Brain pericyte (primary cell): ENCODE measurements at regions not wholly inside any gene's neighbourhood (a gene's known extent, or its start where the extent isn't known, plus 50 kb on each side); places are given as distances from the start of the nearest gene placed in this dataset.
A peak's percentile ranks its signal among the peaks of the same experiment; 100 is the strongest.

Source experiments
- DNase-seq: peaks from one replicate; pipeline ENCODE4 v3.0.0-alpha.2; 2012; ENCODE audit warnings: low read depth, low spot score

GRCh38 chr12:19625551-19625950 is 186.3 kb downstream of the AEBP2 start:
- DNase-seq, result peak; percentile 47

DNA sequence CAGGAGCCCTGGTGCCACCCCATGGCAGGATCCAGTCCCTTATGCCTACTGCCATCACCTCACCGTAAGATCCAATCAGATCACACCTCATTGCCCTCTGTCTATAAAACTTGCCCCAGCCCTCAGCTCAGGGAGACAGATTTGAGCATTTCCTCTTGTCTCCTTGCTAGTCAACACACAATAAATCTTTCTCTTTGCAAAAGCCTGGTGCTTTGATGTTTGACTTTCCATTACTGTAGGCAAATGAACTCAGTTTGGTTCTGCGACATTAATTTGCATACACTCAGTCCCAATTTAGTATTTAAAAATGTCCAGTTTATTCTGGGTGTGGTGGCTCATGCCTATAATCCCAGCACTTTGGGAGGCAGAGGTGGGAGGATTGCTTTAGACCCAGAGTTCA is 188.4 kb downstream of the AEBP2 start:
- DNase-seq, result no peak

GRCh38 chr12:19630536-19630935 is 191.2 kb downstream of the AEBP2 start:
- DNase-seq, result no peak

DNA sequence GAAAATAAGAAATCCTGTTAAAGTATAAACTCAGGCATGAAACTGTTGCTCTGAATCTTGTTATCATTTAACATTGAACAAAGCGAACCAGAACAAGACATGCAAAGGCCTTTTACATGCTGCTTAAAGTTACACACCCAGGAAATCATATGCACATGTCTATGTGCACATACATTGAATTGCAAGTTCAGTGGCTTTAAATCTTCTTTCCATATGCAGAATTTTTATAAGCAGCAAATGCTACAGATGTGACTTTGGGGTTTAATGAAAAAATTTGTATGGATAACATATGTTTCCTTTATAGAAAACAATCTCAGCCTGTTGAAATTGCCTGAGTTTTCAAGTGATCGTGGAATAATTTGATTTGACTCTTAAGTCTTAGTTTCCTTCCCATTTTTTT is 193.9 kb downstream of the AEBP2 start:
- DNase-seq, result no peak

DNA sequence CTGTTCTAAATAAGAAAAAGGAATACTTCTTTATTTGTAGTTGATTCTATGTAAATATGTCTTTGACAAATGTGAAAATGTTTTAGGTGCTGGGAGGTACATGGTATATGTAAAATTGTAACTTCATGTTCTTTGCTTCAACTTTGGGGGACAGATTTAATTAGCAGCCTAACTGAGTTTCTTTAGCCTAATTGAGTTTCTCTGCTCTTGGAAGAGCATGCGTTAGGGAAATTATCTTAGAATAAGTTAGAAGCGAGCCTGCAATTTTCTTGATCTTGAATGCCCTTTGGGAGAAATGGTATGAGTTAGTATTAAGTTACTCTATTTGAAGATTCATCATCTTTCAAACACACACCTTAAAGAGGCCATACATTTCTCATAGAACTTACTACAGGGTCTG is 194.3 kb downstream of the AEBP2 start:
- no peak for DNase-seq

DNA sequence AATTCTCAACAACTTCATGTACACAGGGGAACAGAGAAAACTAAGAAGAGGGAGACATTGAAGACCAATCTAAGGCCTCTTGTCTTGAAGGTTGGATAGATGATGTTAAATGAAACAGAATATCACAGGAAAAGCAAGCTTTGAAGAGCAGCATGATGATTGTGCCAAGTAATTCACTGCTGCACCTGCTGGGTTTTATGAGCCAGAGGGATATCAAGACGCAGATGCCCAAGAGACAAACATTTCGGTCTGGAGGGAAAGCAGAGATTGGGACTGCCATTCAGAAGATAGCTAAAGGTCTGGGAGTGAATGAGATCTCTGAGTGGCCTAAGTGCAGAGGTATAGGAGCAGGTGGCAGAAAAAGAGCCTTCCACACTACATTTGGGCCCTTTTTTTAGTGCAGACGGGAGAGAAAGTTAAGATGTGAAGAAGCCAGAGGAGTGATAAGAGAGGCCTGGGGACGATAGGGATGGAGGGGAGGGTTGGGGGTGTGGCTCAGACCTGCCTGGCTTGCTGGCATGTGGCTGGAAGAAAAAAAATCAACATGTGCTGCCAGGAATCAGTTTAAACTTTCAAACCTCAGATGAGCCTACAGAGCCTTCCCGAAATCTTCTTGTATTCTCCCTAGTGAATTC is 200.6 kb downstream of the AEBP2 start:
- DNase-seq, result no peak

DNA sequence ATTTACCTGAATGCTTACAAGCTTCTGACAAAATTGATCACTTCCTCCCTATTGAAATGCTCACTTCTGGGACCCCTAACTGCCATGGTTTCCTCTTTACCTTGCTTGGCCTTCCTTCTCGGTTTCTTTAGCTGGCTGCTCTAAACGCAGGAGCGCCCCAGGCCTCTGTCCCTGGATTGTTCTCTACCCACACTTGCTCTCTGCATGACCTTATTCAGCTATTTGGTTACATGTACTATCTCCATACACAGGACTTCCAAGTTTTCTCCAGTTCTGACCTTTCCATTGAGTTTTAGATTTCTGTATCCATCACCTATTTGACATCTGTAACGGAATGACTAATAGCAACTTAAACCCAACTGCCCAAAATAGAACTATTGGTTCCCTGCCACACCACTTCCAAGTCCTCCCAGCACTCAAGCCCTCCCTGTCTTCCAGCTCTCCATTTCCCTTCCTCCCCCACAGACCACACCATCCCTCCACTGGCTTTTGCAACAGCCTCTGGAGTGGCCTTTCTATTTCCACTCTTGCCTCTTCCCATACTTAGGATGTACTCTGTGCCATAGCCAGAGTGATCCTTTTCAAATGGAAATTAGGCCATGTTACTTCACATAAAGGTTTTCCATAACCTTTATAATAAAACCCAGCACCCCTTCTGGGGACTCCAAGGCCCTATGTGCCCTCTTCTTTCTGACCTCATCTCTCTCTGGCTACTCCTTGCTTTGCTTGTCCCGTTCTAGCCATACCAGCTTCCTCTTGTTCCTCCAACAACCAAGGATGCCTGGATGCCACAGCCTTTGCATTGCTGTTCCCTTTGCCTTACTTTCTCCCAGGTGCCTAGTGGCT is 202.2 kb downstream of the AEBP2 start:
- DNase-seq, result no peak

- DNase-seq, result no peak
Observed at GRCh38 chr12:19642345-19642744, 203.1 kb downstream of the AEBP2 start.

DNA sequence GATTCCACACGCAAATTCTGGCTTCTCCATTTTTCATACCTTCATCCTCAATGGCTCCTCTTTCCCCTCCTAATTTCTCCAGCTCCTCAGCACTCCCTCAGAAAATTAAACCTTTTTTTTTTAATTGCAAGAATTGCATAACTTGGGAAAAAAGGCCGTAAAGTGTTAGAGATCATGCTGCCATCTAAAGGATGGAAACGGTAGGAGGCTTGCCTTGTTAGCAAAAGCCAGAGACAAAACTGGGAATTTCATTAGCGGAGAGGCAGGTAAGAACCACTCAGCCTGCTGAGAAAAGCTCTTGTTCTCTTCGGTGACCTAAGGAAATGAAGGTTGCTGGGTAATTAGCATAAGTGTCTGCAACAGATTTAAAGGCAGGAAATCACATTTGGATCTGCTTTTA is 204.3 kb downstream of the AEBP2 start:
- DNase-seq, result peak; percentile 22

- no peak for DNase-seq
Observed at GRCh38 chr12:19644571-19644970, 205.3 kb downstream of the AEBP2 start.

- no peak for DNase-seq
Observed at GRCh38 chr12:19645823-19646222, 206.5 kb downstream of the AEBP2 start.

- DNase-seq, result no peak
Observed at GRCh38 chr12:19646599-19646998, 207.3 kb downstream of the AEBP2 start.

- DNase-seq, result no peak
Observed at GRCh38 chr12:19647806-19648556, 208.7 kb downstream of the AEBP2 start.

GRCh38 chr12:19648591-19648990 is 209.3 kb downstream of the AEBP2 start:
- no peak for DNase-seq

DNA sequence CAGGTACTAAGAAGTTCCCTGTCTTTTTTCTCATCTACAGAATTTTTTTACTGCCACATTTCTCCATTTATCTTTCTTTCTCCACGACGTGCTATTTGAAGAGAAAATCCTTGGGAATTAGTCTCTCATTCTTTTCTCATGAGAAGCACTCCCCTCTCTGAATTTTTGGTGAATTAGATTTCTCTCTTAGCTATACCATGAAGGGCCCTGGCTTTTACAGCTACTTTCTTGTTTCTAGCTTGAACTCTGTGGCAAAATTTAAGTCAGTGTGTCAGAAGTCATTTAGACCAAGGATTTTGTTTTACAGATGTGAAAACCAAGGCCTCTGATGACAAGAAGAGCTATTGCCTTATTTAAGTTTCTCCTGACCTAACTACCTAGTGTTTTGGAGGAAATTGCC is 213.1 kb downstream of the AEBP2 start:
- DNase-seq, result no peak

GRCh38 chr12:19654650-19655376 is 215.5 kb downstream of the AEBP2 start:
- peak; percentile 13 for DNase-seq

DNA sequence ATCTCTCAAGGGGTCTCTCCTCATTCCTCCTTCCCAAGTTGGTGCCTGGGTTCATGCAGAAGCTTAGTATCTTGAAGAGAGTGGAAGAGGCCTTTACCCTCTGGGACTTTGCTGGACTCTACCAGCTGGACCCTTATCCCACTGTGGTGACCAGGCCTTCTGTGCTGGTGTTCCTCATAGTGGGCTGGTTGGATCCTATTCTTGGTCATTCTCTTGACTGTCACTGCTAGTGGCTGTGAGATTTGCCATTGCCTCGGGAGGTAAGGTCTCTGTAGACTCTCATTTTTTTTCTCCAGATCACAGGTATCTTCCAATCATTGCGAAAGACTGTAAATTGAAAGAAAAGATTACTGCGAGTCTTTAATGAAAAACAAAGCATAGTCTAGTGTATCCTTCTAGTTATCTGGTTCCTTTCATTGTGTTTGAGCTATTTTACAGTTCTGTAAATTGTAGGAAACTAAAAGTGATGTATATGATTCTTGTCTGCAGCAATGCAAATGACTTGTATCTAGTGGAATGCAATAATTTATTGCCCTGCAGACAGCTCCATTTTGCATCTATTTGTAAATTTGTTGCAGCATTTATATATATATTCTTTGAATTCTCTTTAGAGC is 217.9 kb downstream of the AEBP2 start:
- no peak for DNase-seq

DNA sequence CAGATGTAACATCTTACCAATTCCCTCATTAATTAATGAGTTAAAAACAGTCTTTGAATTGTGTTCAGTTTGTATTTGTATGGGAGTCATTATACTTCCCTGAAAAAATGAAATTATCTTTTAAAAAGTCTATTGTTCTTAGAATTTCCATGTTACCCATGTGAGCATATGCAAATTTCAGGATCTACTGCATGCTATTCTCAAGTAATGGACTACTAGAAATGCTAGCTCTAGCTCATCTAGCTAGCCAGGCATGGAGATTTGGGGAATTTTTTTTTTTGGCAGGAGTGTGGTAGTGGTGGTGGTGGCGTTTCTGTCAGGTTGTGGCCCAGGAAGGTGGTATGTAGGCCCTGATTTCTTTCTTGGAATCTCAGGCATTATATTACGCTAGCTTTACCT is 218.4 kb downstream of the AEBP2 start:
- DNase-seq, result no peak

GRCh38 chr12:19659086-19659485 is 219.8 kb downstream of the AEBP2 start:
- no peak for DNase-seq

DNA sequence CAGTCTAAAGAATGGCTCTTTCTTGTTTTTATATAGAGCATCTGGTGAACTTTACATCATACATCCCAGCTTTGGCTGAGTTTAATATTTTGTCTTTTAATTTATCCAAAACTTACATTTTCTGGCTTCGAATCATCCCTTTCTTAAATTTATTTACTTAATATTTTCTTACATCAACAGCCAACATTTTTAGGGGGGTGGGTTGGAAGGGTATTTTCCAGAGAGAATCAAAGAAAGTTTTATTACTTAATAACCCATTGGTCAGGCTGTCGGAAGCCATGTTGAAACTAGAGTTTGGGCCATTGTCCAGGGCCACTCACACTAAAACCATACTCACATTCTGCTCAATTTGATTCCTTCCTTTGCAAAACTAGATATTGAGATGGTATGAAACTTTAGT is 220.2 kb downstream of the AEBP2 start:
- no peak for DNase-seq

DNA sequence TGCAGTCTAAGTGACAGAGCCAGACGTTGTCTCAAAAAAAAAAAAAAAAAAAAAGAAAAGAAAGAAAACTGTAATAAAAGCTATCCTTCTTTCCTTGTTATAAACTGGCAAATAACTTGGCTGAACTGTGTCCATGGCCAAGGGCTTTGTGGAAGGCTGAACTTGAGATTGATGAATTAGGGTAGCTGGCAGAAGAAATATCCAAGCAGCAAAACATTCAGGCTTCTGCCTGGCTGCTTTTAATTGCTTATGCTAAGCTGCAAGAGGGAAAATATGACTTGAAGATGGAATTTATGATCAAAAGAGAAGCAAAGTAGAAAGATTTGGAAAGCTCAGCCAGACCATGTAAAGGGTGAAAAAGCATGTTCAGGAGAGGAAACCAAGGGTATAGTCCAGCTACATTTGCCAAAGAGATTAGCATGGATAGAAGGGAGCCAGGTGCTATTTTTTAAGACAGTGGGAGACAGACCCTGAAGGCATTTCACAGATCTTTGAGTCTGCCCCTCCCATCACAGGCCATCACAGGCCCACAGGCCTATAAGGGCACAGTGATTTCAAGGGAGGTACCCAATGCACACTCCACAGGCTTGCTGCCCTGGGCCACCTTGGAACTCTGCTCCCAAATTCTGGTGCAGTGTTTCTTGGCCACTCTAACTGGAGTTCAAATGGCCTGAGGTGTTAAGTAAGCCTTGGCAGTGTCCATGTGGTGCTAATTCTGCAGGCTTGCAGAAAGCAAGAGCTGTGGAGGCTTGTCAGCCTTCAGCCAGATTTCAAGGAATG is 226.0 kb downstream of the AEBP2 start:
- no peak for DNase-seq
